ENCODE measurements at regions not wholly inside any gene's neighbourhood (a gene's known extent, or its start where the extent isn't known, plus 50 kb on each side); places are given as distances from the start of the nearest gene placed in this dataset.

DNA sequence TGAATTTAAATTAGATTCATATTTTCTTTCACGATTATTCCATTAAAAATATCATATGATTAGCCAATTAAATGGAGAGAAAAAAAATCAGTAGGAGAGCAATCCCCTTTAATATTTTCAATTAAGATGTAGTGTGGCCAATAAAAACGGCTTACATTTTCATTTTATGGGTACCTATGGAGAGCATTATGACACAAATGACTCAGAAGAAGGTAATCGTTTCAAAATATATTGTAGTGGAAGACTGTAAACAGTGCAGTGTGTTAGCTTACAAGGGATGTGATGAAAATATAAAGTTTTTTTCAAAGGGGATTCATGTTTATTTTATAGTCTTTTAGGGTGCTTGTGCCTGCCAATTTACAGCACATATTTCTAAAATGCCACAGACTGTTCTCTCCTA is 1507.4 kb upstream of the CELF4 start:
- DNase-seq: no peak

DNA sequence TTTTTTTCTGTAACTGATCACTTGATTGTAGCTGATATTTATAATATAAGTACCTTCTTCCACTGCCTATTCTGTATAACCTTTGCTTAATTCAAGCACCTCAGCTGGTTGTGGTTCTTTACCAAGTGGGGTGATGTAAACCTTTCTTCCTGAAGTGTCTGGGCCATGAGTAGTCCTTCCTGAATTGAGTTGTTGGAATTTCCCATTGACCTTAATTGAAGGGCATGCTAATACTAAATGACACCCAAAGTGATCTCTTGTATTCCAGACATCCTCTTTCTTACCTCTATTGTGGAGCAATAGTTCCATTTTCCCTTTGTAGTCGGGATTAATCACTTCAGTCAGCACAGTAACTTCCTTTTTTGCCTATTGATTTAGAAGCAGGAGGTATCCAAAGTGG is 1496.8 kb upstream of the CELF4 start:
- no peak for DNase-seq

DNA sequence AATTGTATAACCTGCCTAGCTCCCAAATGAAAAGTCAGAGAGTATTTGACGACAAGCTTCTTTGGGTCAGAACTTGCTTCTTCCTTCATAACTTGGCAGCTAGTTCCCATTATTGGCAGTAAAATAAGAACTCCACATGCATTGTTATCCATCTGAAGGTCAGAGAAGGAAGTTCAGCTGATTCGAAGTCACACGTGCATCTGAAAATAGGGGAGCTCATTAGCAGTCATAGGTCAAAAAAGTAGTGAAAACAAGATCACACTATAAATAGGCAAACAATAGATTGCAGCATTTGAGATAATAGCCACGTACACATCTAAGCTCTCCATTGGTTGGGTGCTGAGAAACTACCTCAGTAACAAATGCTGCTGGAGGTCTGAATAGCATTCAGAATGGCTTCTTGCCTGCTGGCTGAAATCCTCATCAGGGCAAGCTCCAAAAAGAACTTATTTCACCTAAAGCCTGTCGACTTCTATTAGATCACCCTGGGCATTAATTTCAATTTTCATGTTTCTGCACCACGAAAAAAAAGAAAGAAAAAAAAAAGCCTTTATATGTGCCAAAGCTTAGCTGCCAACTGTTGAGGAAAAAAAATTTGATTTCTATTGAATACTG is 1492.9 kb upstream of the CELF4 start:
- no peak for DNase-seq

DNA sequence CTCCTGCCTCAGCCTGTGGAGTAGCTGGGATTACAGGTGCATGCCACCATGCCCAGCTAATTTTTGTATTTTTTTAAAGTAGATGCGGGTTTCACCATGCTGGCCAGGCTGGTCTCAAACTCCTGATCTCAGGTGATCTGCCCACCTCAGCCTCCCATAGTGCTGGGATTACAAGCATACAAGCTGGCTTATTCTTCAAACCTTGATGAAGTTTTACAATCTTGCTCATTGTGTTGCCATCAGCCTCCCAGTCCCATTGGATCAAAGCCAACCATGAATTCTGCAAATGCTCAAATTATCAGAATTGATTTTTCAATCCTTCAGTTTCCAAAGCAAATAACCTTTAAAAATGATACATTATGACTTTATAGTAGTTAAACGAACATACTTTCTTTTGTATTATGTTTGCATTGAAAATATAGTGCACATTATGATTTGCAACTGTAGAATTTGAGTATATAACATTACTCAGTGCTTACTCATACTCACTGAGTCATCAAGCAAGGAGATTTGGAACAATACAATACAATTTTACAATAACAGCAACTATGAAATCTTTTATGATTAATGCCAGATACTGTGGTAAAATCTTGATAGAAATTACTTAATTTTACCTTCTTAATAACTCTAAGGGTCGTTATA is 1491.9 kb upstream of the CELF4 start:
- peak; percentile 17 for DNase-seq

DNA sequence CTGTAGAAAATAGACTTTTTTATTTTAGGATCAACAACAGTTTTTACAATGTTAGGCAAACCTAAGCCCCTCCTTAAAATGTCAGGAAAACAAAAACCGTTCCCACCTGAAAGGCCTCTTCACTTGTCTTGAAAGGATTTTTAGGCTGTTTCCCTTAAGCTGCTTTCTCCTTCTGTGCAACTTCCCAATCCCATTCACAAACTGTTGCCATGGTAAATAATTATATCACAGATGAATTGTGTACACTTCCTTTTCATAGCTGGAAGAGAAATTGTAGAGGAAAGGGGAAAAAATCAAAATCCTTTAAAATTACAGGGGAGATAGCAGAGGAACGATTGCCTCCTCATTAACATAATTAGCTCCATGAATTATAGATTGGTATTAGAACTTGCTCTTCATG is 1488.0 kb upstream of the CELF4 start:
- peak; percentile 87 for DNase-seq

DNA sequence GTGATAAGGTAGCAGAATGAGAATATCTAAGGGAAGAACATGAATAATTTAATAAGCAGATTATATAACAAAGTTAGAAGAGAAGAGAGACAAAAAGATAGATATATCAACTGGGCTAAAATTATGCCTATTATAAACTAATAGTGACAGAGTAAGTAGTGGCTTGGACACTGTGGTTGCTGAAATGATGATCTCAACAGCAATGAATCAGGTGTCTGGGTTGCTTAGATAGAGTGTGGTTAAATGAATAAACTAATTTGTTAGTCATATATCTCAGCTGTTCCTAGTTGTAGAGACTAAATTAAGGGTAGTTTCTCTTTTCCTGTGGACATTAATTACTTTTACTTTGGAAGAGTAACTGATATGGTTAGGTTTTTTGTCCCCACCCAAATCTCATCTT is 1485.4 kb upstream of the CELF4 start:
- DNase-seq: no peak

DNA sequence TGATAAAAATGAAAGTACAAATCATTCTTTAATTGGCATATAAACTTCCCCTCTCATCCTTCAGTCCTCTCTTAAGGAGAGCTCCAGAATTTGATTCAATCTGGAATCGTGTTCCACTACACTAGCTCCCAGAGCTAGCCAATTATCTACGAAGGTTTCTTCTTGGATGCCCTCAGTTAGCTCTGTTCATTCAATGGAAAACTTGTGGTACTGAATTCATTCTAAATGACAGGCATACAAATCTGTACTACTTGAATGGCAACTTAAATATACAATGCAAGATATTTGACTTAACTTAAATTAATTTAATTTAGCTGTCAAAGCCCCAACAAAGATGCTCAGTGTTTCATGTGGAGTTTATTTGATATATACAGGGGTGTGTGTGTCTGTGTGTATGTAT is 1474.2 kb upstream of the CELF4 start:
- no peak for DNase-seq

DNA sequence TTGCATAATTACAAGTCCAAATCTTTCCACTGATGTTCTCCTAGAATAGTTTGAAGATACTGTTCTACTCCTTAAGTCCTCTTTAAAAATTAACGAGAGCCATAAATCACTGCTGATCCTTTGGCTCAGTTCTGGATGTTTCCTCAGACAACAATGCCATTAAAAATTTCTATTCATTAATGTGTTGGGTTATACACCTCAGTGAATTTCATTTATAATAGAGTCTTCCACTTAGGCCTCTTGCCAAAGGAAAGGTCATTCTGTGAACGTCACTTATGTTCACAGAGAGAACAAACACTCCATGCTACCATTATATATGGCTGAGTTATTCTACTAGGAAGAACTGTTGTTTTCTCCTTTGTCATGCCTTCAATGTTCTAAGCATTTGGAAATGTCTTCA is 1472.3 kb upstream of the CELF4 start:
- DNase-seq: no peak

DNA sequence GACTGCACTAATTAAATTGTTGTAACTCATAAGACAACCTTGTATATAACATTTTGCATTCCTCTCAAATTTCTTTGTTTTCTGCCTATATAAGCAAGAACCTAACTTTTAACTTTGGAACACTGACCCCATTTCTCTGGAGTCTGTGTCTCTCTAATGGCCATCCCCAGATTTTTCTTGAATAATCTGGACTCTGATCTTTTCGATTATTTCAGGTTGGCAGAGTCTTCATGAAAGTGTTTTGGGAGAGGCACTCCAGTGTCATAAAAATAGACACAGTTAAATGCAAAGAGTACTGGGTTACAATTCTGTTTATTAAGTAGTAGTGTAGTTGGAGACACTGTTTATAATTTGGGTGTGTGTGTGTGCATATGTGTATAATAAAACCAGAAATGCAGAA is 1467.7 kb upstream of the CELF4 start:
- DNase-seq: no peak

DNA sequence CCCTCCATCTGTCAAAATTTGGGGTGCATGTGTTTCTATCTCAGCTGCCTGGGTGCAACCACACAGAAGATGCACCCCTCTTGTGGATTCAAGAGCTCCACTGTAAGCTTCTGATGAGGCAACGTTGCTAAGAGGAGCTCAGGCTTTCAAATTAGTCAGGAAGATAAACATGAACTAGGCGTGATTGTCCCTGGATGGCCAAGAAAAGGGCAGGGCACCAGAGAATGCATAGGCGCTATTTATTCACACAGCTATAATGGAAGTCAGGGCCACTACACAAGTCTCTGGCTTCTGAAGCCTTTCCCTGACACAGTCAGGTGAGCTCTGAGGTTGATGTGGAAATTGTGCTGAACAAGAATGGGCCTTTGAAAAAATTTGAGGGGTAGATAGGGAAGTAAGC is 1466.0 kb upstream of the CELF4 start:
- DNase-seq: no peak

DNA sequence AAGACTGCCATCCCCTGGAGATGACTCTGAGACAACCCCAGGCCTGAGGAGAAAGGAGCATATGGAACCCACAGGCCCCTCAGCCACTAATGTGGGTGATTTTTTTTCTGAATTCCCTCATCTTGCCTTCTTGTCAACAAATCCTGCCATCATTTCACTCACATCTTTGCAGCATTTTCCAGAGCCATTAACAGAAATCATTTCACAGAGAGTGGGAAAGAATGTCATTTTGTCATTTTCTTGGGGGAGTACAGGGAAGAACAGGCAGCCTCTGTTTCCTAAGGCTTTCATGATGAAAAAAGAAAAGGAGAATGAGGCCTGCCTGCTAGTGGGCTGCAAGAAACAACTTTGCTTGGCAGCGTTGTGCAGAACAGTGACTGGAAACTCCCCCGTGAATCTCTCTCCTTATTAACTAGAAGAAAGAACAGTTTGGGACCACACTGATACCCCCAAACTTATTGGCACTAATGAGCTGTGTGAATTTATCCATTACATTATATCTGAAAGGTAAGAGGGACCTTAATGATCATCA is 1464.6 kb upstream of the CELF4 start:
- DNase-seq: no peak

DNA sequence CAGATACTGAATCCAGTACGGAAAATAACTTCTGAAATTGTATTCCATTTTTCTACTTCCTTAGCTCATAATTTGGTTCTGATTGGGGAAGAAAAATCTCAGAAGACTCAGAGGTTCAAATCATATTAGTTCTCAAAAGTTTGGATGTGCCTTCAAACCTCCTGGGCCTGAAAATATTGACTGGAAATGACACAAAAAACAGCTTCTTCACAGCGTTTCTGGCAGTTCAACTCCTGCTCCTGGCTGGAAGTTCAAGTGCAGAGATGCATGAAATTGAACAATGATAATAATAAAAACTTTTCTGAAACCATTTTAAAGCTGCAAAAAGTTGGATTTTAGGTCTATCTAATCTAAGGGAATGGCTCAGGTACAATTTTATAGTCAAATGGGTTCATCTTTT is 1459.9 kb upstream of the CELF4 start:
- DNase-seq: no peak

DNA sequence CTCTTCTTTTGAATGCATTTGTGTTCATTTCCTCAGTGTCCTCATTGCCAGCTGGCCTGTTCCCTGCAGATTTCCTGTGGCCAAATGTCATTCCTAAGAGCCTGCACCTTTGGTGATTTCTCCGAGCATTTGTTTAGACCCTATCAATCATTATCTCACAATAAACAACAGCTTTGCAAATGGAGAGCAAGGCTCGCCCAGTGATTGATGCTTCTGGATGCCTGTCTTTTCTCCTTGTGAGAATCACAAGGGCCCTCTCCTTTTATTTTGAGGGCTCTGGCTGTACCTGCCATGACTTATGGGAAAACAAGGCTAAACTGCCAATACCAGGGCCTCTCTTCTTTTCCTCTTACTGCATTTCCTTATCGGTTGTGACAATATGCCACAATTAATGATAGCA is 1454.4 kb upstream of the CELF4 start:
- DNase-seq: peak; percentile 6

DNA sequence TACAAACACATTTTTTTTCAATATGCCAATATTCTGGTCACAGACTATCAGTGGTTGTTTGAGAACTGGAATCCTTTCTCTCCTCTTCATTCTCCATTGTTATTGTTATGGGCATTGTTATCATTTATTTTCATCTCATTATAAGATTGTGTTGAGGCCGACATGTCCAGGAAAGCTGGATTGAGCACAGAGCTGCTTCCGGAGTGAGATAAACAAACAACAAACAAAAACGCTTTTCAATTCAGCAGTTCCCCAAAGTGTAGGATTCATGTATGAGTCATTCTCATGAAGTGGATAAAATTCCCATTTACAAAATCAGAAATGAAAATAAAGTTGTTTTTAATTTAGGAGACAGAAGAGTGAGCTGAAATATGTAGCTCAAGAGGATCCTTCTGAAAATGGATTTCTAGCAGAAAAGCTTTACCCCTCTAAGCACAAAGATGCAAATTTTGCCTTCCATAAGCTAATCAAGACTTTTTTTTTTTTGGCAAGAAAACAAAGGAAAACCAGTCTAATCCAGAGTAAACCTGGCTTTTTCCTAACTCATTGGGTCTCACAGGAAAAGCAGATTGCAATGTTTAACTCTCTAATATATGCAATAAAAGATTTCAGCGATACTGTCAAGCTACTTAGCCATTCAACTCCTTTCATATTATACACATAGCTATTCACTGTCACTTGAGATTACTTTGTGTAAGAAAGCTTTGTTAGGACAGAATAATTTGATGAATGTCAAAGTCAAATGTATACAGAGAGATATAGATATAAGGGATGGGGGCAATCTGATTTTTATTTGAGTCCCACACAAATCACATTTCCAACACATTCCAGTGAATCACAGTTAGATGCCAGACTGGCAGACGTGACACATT is 1441.7 kb upstream of the CELF4 start:
- DNase-seq: no peak

DNA sequence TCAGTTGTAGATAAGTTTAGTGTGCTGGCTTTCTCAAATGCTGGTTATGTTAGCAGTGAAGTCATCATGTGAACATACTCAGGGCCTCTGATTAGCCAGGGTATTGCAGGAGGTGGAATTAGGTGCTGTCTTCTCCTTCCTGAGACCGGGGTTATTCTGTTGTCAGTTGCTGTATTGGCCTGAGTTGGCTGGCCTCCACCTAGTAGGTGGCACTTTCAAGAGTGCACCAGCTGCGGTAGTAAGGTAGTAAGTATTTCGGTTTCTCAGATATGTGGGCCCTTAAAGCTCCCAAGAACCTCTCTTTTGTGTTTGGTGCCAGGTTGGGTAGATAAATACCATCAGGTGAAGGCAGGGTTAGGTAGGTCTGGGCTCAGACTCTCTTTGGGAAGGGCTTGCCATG is 1430.5 kb upstream of the CELF4 start:
- no peak for DNase-seq

DNA sequence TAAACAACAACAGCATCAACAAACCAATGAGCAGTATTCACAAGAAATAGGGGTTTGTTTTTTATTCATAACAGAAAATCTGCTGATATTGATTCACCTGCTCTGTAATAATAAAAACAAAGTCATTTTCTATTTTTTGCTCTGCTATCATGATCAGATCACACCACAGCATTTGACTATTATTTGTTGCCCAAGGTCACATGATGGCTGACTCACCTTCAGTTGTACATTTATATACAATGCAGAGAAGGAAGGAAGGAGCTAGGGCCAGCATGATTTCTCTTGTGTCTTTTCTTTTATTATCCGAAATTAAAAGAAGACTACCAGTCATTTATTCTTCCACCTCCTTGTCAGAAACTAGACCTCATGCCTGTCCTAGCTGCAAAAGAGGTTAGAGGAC is 1427.7 kb upstream of the CELF4 start:
- DNase-seq: no peak

DNA sequence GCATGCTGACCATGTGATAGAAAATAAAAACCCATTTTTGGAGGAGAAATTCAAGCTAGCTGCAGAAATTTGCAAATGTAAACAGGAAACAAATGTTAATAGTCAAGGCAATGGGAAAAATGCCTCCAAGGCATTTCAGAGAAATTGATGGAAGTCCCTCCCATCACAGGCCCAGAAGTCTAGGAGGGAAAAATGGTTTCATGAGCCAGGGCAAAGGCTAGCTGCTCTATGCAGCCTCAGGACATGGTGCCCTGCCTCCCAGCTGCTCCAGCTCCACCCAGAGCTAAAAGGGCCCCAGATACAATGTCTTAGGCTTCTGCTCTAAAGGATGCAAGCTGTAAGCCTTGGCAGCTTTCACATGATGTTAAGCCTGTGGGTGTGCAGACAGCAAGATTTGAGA is 1419.4 kb upstream of the CELF4 start:
- DNase-seq: no peak

DNA sequence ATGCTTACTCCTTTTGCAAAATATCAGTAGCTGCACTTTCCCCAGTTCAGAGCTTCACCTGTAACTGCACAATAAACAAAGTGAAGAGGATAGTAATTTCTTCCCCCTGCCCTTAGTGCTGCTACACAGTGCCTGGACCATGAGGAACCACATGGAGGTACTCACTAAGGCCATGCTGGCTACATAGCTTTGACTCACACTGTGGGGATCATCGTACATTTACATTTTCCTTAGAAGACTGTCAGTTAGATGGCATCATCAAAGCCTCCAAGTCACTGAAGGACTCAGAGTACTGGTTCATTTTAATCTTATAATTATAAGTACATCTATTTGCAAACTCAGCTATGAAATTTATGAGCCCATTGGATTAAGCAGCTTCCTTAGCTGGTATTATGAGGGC is 1416.5 kb upstream of the CELF4 start:
- no peak for DNase-seq

DNA sequence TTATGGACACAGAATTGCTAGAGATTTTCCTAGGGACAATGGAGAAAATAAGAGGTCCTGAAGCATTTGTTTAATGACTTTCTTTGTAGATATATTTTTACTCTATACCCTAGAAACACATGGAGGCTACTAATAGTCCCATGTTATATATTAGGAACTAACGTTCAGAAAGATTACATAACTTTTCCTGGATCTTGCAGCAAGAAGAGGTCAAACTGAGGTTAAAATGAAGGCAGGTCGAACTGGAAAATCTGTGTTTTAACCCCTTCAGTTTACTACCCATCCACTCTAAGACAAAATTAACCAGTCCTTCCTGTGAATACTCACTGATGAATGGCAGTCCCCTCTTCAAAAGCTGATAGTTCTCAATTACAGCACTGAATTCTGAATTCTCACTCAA is 1415.8 kb upstream of the CELF4 start:
- no peak for DNase-seq

DNA sequence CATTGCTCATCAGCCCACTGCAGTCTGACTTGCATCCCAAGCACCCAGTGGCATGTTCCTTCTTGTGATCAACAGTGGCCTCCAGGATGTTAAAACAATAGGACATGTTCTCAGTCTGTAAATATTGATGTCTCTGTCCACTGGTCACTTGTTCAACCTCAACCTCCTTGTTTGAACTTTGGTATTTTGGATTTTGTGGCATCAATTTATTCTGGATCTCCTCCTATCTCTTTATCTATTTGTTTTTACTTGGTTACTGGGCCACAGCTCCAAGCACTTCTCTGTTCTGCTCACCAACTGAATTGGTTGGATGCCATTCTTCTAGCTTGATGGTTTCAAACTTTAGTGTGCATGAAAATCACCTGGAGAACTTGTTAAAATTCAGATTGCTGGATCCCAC is 1414.8 kb upstream of the CELF4 start:
- DNase-seq: no peak

DNA sequence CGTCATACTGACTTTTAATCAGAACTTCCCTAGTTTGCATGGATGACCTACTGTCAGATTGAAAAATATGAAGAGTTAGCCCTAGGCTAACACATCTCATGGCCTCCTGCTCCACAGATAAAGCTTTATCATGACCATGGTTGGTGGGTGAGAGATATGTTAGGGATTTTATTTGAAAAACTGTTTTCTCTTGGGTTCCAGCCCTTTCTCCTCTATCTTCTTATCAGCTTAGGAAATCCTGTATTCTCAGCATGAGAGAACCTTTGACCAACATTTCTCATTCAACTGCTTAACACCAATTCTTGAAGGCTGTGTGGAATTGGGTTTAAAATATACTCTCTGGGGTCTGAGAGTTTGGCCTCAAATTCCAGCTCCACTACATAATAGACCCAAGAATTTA is 1407.0 kb upstream of the CELF4 start:
- no peak for DNase-seq

DNA sequence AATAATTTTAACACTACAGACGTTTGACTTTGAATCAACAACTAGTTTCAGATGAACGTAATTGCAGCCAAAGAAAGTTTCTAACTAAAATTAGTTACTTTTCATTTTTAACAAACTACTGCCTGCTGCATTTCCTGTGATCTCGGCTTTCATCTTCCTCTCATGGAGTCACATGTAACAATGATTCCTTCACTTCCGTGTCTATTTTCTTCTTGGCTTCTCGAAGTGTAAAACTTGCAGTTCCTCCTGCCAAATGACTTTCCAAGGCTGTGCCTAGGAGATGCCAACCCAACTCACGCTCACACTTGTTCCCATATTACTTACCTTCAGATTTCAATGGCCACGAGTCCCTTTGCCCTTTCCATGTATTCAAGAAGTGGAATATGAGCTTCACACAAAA is 1406.3 kb upstream of the CELF4 start:
- DNase-seq: no peak

DNA sequence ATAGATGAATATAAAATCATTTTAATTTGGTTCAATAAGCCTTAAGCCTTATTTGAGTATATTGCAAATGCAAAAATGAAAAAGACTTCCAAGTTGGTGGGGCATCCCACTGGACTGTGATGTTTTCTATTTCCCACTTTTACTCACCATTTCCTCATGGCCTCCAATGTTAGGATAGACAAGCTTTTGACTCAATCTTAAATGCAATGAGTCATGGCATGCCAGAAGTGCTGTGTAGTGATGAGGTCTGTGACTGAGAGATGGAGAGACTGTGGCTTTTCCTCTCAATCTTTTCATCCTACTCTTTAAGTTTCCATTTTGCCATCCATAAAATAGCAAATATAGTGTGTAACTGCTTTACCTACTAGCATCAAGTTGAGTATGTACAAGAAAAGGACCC is 1401.2 kb upstream of the CELF4 start:
- DNase-seq: no peak

All from NCI-H146 (cell line).